Chondrocyte (in vitro differentiated cells): ENCODE measurements at regions not wholly inside any gene's neighbourhood (a gene's known extent, or its start where the extent isn't known, plus 50 kb on each side); places are given as distances from the start of the nearest gene placed in this dataset.

Experiments used
- DNase-seq: peaks from one replicate; pipeline ENCODE4 v3.0.0; 2021; ENCODE audit warnings: mixed read lengths, low spot score
- H3K27ac Mint-ChIP-seq: one replicate; pipeline ENCODE4 v1.8.0; 2021; ENCODE audit warnings: mild to moderate bottlenecking, moderate library complexity, mixed read lengths; ENCODE audit not compliant: unreplicated experiment
- H3K27me3 Mint-ChIP-seq: 2 replicates; pipeline ENCODE4 v1.8.0; 2021; ENCODE audit warnings: low read depth, mixed read lengths
- H3K36me3 Mint-ChIP-seq: 2 replicates; pipeline ENCODE4 v1.8.0; 2021; ENCODE audit warnings: low read depth, mixed read lengths
- H3K4me1 Mint-ChIP-seq: 2 replicates; pipeline ENCODE4 v1.8.0; 2021; ENCODE audit warnings: low read depth, mild to moderate bottlenecking, mixed read lengths
- H3K4me3 Mint-ChIP-seq: one replicate; pipeline ENCODE4 v1.8.0; 2021; ENCODE audit warnings: mild to moderate bottlenecking, moderate library complexity, mixed read lengths; ENCODE audit not compliant: unreplicated experiment
- H3K9me3 Mint-ChIP-seq: 2 replicates; pipeline ENCODE4 v1.8.0; 2021; ENCODE audit warnings: low read depth, mixed read lengths
- CTCF ChIP-seq: fragments of 200-600 bp; sonication (generic); IDR thresholded peaks from 2 replicates; pipeline ENCODE4 v1.5.0; 2021; ENCODE audit warnings: antibody characterized with exemption, mild to moderate bottlenecking, moderate library complexity

- Mint-ChIP-seq H3K27me3 (no peaks in the 10 kb centered on the region), H3K9me3 (no peaks in the 10 kb centered on the region), H3K36me3 (no peaks in the 10 kb centered on the region), H3K4me3 (peak overlapping the region; percentile 42), H3K4me1 (peaks cover 81% of the 10 kb centered on the region), H3K27ac (peak overlapping the region; percentile 84)
- TF ChIP-seq CTCF = no peak
- DNase-seq = no peak
Measured at GRCh38 chr3:64459711-64460110, 228.1 kb downstream of the ADAMTS9 start.

- no peaks in the 10 kb centered on the region for H3K36me3 Mint-ChIP-seq
- H3K9me3 Mint-ChIP-seq = no peaks in the 10 kb centered on the region
- H3K27me3 Mint-ChIP-seq = no peaks in the 10 kb centered on the region
- H3K27ac Mint-ChIP-seq = peak overlapping the region; percentile 93
- H3K4me1 Mint-ChIP-seq = peaks cover 83% of the 10 kb centered on the region
- no peak for TF ChIP-seq CTCF
- no peak overlapping the region for H3K4me3 Mint-ChIP-seq
- no peak for DNase-seq
Measured at GRCh38 chr3:64457811-64458210, 230.0 kb downstream of the ADAMTS9 start.

GRCh38 chr3:64456674-64457073 lies 231.1 kb downstream of the ADAMTS9 start:
- Mint-ChIP-seq H3K27me3 (no peaks in the 10 kb centered on the region), H3K27ac (peak overlapping the region; percentile 43), H3K4me1 (peaks cover 71% of the 10 kb centered on the region), H3K4me3 (no peak overlapping the region), H3K36me3 (no peaks in the 10 kb centered on the region), H3K9me3 (no peaks in the 10 kb centered on the region)
- no peak for TF ChIP-seq CTCF
- DNase-seq = no peak

GRCh38 chr3:64455351-64455750 lies 230.1 kb upstream of the PRICKLE2 start:
- Mint-ChIP-seq H3K36me3 (no peaks in the 10 kb centered on the region), H3K27ac (no peak overlapping the region), H3K4me3 (no peak overlapping the region), H3K27me3 (no peaks in the 10 kb centered on the region), H3K9me3 (no peaks in the 10 kb centered on the region), H3K4me1 (peaks cover 58% of the 10 kb centered on the region)
- DNase-seq = no peak
- TF ChIP-seq CTCF = no peak

GRCh38 chr3:64454768-64455167 lies 229.5 kb upstream of the PRICKLE2 start:
- Mint-ChIP-seq H3K27me3 (no peaks in the 10 kb centered on the region), H3K4me3 (no peak overlapping the region), H3K9me3 (no peaks in the 10 kb centered on the region), H3K27ac (no peak overlapping the region), H3K4me1 (peaks cover 52% of the 10 kb centered on the region), H3K36me3 (no peaks in the 10 kb centered on the region)
- DNase-seq = no peak
- no peak for TF ChIP-seq CTCF
